RWPE1 (cell line): ENCODE measurements at regions not wholly inside any gene's neighbourhood (a gene's known extent, or its start where the extent isn't known, plus 50 kb on each side); places are given as distances from the start of the nearest gene placed in this dataset.

Experiments
- CTCF ChIA-PET: fragments of 350-600 bp; sonication (Branson Sonifier 250); formaldehyde crosslinking; extraction: SDS; loops from one replicate; lab custom pipeline; 2021; lab: Yijun Ruan, JAX
- POLR2A ChIA-PET: fragments of 400-600 bp; formaldehyde crosslinking; extraction: SDS; loops from one replicate; lab custom pipeline; 2020; ENCODE audit warnings: antibody characterized with exemption; ENCODE audit not compliant: low non-redundant PET; lab: Yijun Ruan, JAX
- DNase-seq: peaks from one replicate; pipeline ENCODE4 v3.0.0; 2012; ENCODE audit warnings: low spot score
- H3K27ac ChIP-seq: fragments of 450-650 bp; 2 replicates; pipeline ENCODE4 v1.5.1; 2017
- TF ChIP-seq, protein P1 (sequence below): fragments of 450-650 bp; conservative IDR thresholded peaks from 2 replicates; pipeline ENCODE4 v1.5.1; 2017; ENCODE audit warnings: low read depth, mild to moderate bottlenecking

DNA sequence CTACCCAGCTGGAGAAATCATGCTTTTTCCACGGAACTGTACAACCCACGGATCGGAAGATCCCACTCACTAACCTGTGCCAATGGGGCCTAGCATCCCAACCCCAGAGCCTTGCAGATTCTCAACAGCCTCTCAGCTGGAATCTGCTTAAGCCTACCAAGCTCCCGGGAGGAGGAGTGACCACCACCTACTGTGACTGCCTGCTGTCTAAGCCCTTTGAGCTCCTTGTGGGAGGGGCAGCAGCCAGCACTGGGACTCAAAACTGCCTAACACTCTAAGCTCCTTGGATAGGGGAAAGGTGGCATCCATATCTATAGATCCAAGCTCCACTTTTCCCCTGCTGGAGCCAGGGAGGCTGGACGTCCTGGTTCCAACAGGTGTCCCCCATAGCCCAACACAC, 254.4 kb upstream of the CNTNAP2 start:
- ChIA-PET POLR2A (no interaction called here), CTCF (no interaction called here)
- DNase-seq = no peak
- no peak overlapping the region for H3K27ac ChIP-seq
- TF ChIP-seq, protein P1, sequence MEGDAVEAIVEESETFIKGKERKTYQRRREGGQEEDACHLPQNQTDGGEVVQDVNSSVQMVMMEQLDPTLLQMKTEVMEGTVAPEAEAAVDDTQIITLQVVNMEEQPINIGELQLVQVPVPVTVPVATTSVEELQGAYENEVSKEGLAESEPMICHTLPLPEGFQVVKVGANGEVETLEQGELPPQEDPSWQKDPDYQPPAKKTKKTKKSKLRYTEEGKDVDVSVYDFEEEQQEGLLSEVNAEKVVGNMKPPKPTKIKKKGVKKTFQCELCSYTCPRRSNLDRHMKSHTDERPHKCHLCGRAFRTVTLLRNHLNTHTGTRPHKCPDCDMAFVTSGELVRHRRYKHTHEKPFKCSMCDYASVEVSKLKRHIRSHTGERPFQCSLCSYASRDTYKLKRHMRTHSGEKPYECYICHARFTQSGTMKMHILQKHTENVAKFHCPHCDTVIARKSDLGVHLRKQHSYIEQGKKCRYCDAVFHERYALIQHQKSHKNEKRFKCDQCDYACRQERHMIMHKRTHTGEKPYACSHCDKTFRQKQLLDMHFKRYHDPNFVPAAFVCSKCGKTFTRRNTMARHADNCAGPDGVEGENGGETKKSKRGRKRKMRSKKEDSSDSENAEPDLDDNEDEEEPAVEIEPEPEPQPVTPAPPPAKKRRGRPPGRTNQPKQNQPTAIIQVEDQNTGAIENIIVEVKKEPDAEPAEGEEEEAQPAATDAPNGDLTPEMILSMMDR = no peak

DNA sequence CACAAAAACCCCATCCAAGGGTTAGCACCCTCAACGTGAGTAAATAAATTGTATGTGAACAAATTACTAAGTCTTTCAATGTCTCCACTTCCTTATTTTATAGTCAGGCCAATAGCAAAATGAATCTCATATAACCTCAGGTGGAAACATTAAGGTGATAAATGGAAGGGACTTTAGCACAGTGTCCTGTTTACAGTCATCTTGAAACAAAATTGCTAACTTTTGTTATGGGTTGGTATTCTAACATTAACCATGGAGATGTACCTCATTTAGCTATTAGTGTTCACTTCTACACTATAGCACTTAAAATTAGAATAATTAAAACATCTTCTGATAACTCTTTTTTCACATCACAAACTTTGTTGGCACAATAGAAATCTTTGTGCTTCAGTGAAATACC, 255.8 kb upstream of the CNTNAP2 start:
- ChIA-PET POLR2A (no interaction called here), CTCF (no interaction called here)
- TF ChIP-seq, protein P1 = no peak
- no peak for DNase-seq
- no peak overlapping the region for H3K27ac ChIP-seq

DNA sequence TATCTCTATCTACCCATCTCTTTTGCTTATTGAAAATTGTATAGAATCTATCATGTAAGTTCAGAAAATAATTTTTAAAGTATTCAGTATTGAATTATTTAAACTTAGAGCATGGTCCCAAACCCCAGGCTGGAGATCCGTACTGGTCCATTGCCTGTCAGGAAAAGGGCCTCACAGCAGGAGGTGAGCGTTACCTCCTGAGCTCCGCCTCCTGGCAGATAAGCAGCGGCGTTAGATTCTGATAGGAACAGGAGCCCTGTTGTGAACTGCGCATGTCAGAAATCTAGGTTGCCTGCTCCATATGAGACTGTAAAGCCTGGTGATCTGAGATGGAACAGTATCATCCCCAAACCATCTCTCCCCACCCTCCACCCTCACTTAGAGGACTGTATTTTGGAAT, 266.0 kb upstream of the CNTNAP2 start:
- no peak overlapping the region for H3K27ac ChIP-seq
- TF ChIP-seq, protein P1 = no peak
- ChIA-PET POLR2A (no interaction called here), CTCF (no interaction called here)
- DNase-seq = no peak

DNA sequence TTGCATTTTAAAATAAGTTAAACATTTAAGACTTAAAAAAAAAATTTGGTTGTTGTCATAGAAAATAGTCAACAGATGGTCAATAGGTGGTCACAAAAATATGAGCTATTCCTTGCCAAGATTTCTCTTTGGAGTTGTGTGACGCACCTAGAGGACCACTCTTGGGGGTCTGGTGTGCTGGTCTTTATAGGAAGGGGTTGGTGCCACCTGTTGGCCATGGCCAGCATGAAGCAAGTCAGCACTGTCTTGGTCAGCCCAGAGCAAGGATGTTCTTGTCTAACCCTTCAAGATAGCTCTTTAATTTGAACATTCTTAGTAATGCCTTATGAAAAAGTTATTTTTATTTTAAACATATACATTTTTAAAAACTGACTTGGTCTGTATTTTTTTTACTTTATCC, 267.9 kb upstream of the CNTNAP2 start:
- no peak overlapping the region for H3K27ac ChIP-seq
- POLR2A ChIA-PET = no interaction called here
- CTCF ChIA-PET = no interaction called here
- TF ChIP-seq, protein P1 = no peak
- no peak for DNase-seq

DNA sequence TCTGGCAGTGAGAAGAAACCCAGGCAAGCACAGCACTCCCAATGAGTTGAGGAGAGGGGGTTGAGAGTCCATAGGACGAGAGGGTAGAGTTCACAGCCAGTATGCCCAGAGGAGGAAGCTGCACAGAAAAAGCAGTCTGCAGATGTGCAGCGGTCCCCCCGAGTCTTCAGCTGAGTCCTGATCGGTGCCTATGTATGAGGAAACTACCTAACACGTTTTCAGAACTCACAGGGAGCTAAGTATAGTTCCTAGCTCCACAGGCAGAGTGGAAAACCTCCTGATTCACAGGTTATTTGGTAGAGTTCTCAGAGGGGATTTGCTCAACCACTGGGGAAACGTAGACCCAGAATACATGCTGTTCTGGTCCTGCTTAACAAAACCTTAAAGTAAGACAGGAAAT, 271.3 kb upstream of the CNTNAP2 start:
- H3K27ac ChIP-seq = no peak overlapping the region
- ChIA-PET CTCF (no interaction called here), POLR2A (no interaction called here)
- no peak for DNase-seq
- TF ChIP-seq, protein P1 = no peak

DNA sequence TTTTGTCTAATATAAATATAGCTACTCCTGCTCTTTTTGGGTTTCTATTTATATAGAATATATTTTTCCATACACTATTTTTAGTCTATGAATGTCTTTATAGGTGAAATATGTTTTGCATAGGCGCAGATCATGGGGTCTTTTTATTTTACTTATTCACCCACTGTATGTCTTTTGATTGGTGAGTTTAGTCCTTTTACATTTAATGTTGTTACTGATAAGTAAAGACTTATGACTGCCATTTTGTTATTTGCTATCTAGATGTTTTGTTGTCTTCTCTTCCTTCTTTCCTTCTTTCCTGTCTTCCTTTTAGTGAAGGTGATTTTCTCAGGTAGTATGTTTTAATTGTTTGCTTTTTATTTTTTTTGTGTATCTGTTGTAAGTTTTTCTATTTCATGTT, 276.8 kb upstream of the CNTNAP2 start:
- DNase-seq = no peak
- CTCF ChIA-PET = no interaction called here
- POLR2A ChIA-PET = no interaction called here
- H3K27ac ChIP-seq = no peak overlapping the region
- TF ChIP-seq, protein P1 = no peak
